OCI-LY1 (cell line): ENCODE measurements at regions not wholly inside any gene's neighbourhood (a gene's known extent, or its start where the extent isn't known, plus 50 kb on each side); places are given as distances from the start of the nearest gene placed in this dataset.

ENCODE experiments used
- EZH2 ChIP-seq: fragments of 200-600 bp; sonication (generic), shearing (Covaris generic); IDR thresholded peaks from 2 replicates; pipeline ENCODE4 v1.8.0; 2017; ENCODE audit warnings: borderline replicate concordance, mixed run types, mild to moderate bottlenecking, antibody characterized with exemption, low read length, moderate library complexity, mixed read lengths
- TF ChIP-seq, protein P1 (sequence below): fragments of 200-600 bp; sonication (generic), shearing (Covaris generic); IDR thresholded peaks from 2 replicates; pipeline ENCODE4 v1.5.1; 2017; ENCODE audit warnings: mild to moderate bottlenecking, antibody characterized with exemption, low read length, moderate library complexity, mixed read lengths

DNA sequence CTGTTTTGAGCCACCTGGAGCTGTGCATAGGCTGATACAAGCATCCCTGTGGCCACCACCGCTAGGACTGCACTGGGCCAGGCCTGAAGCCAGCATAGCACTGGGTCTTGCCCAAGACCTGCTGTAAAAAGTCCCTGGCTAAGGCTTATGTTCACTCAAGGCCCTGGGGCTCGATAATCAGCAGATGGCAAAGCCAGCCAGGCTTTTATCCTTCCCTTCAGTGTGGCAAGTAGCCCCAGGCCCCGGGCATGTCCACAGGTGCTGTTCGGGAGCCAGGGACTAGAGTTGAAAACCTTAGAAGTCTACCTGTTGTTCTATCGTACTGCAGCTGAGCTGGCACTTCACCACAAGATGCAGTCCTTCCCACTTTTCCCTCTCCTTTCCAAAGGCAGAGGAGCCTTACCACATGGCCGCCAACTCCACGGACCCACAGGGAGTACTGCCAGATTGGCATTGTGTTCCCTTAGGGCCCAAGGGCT, 226.4 kb upstream of the ZNF217 start:
- TF ChIP-seq, protein P1, sequence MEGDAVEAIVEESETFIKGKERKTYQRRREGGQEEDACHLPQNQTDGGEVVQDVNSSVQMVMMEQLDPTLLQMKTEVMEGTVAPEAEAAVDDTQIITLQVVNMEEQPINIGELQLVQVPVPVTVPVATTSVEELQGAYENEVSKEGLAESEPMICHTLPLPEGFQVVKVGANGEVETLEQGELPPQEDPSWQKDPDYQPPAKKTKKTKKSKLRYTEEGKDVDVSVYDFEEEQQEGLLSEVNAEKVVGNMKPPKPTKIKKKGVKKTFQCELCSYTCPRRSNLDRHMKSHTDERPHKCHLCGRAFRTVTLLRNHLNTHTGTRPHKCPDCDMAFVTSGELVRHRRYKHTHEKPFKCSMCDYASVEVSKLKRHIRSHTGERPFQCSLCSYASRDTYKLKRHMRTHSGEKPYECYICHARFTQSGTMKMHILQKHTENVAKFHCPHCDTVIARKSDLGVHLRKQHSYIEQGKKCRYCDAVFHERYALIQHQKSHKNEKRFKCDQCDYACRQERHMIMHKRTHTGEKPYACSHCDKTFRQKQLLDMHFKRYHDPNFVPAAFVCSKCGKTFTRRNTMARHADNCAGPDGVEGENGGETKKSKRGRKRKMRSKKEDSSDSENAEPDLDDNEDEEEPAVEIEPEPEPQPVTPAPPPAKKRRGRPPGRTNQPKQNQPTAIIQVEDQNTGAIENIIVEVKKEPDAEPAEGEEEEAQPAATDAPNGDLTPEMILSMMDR, result no peak
- no peak for TF ChIP-seq EZH2
